Gastroesophageal sphincter (tissue), 3 donors: ENCODE measurements at regions not wholly inside any gene's neighbourhood (a gene's known extent, or its start where the extent isn't known, plus 50 kb on each side); places are given as distances from the start of the nearest gene placed in this dataset.

ENCODE experiments used
- CTCF ChIP-seq, 4 experiments: fragments of 200-600 bp in 2 of 4; fragments of 450-650 bp in 2 of 4; sonication (generic) in 1 of 4; IDR thresholded peaks; one replicate each; pipeline ENCODE4 v1.5.1; 2017 to 2019; ENCODE audit warnings: antibody characterized with exemption in 4 of 4, mild to moderate bottlenecking in 2 of 4, moderate library complexity in 2 of 4
- EP300 ChIP-seq: sonication (generic); formaldehyde crosslinking; IDR thresholded peaks from one replicate; pipeline ENCODE4 v1.6.1; 2017; ENCODE audit warnings: antibody characterized with exemption, mild to moderate bottlenecking
- POLR2A ChIP-seq, 2 donors: fragments of 450-650 bp; IDR thresholded peaks; one replicate each; pipeline ENCODE4 v1.6.1; 2017; ENCODE audit warnings: antibody characterized with exemption in 2 of 2, mild to moderate bottlenecking in 2 of 2, moderate library complexity in 1 of 2
- POLR2AphosphoS5 ChIP-seq: sonication (generic); formaldehyde crosslinking; IDR thresholded peaks from one replicate; pipeline ENCODE4 v1.6.1; 2017; ENCODE audit warnings: antibody characterized with exemption

- TF ChIP-seq CTCF (IDR thresholded peaks at IDR 0.05) (no peak), EP300 (no peak), POLR2A (IDR thresholded peaks at IDR 0.05) (no peak), POLR2AphosphoS5 (no peak)
Measured at GRCh38 chr3:178028933-178029332, 507.3 kb upstream of the KCNMB2 start.
